Endothelial cell of umbilical vein (primary cell): ENCODE measurements at regions not wholly inside any gene's neighbourhood (a gene's known extent, or its start where the extent isn't known, plus 50 kb on each side); places are given as distances from the start of the nearest gene placed in this dataset.

ENCODE experiments used
- BruUV-seq: library from RNA; stranded (reverse); fragments of 400-500 nt; replicated peaks from 2 replicates; lab custom pipeline; 2021; lab: Mats Ljungman, UMichigan
- CTCF ChIA-PET: fragments of 300-600, 350-600 bp; sonication (Branson Sonifier 250); formaldehyde crosslinking; loops from one replicate; lab custom pipeline; 2021; ENCODE audit warnings: antibody characterized with exemption, inconsistent platforms; lab: Charles Lee
- POLR2A ChIA-PET: fragments of 300-600, 350-600 bp; sonication (Branson Sonifier 250); formaldehyde crosslinking; loops from one replicate; lab custom pipeline; 2021; ENCODE audit warnings: antibody characterized with exemption, inconsistent platforms; lab: Charles Lee
- DNase-seq: peaks from one replicate; pipeline ENCODE4 v3.0.0-alpha.2; 2011; ENCODE audit warnings: low read depth, low spot score
- FAIRE-seq: peaks from 2 replicates; lab custom pipeline; 2011; peaks lifted over from hg19 to GRCh38; lab: Jason Lieb, UNC
- H2AFZ ChIP-seq: 2 replicates; pipeline ENCODE4 v1.6.0; 2012; ENCODE audit warnings: low read depth, low read length, control low read depth, inconsistent platforms
- H3K27ac ChIP-seq: 2 replicates; pipeline ENCODE4 v1.5.1; 2011; ENCODE audit warnings: low read depth, mild to moderate bottlenecking, control low read depth, low read length, moderate library complexity; ENCODE audit not compliant: insufficient read depth
- H3K27me3 ChIP-seq, 2 experiments: 2 replicates each; pipeline versions ENCODE4 v1.6.0 to v1.6.1; 2011; ENCODE audit warnings: low read length in 2 of 2, mixed read lengths in 1 of 2; ENCODE audit not compliant: control insufficient read depth in 2 of 2, insufficient read depth in 2 of 2
- H3K36me3 ChIP-seq, 2 experiments: 2 replicates in 1 of 2; 3 replicates in 1 of 2; pipeline ENCODE4 v1.5.1; 2011; ENCODE audit warnings: low read length in 2 of 2, mild to moderate bottlenecking in 1 of 2, moderate library complexity in 1 of 2; ENCODE audit not compliant: control insufficient read depth in 2 of 2, insufficient read depth in 2 of 2; ENCODE audit errors: extremely low read depth in 1 of 2
- H3K4me1 ChIP-seq: 3 replicates; pipeline ENCODE4 v1.5.1; 2011; ENCODE audit warnings: mild to moderate bottlenecking, low read length; ENCODE audit not compliant: control insufficient read depth, insufficient read depth; ENCODE audit errors: extremely low read depth
- H3K4me2 ChIP-seq: 2 replicates; pipeline ENCODE4 v1.6.1; 2011; ENCODE audit warnings: low read length, control low read depth, mixed read lengths; ENCODE audit not compliant: insufficient read depth
- H3K4me3 ChIP-seq, 3 experiments: fragments of 200-600 bp in 1 of 3; sonication (generic), shearing (Covaris generic) in 1 of 3; replicated peaks in 1 of 3; 2 replicates each; pipeline ENCODE4 v1.5.1; 2011 to 2016; ENCODE audit warnings: control low read depth in 3 of 3, low read length in 3 of 3, mild to moderate bottlenecking in 2 of 3, inconsistent platforms in 1 of 3, low read depth in 1 of 3, moderate library complexity in 1 of 3; ENCODE audit not compliant: insufficient read depth in 1 of 3
- H3K79me2 ChIP-seq: 2 replicates; pipeline ENCODE4 v1.6.0; 2012; ENCODE audit warnings: low read length, inconsistent platforms; ENCODE audit not compliant: control insufficient read depth, insufficient read depth
- H3K9ac ChIP-seq: replicated peaks from 2 replicates; pipeline ENCODE3; 2011; ENCODE audit warnings: low read length, control low read depth; ENCODE audit not compliant: insufficient read depth; ENCODE audit errors: extremely low read depth
- H3K9me1 ChIP-seq: replicated peaks from 3 replicates; pipeline ENCODE4 v1.6.0; 2011; ENCODE audit warnings: mild to moderate bottlenecking, low read length; ENCODE audit not compliant: control insufficient read depth, insufficient read depth; ENCODE audit errors: extremely low read depth
- H3K9me3 ChIP-seq: replicated peaks from 2 replicates; pipeline ENCODE4 v1.5.1; 2012; ENCODE audit warnings: low read length, inconsistent platforms; ENCODE audit not compliant: control insufficient read depth, insufficient read depth
- H4K20me1 ChIP-seq: replicated peaks from 2 replicates; pipeline ENCODE3; 2011; ENCODE audit warnings: mild to moderate bottlenecking, low read length; ENCODE audit not compliant: control insufficient read depth, insufficient read depth; ENCODE audit errors: extremely low read depth
- CTCF ChIP-seq, 2 donors: IDR thresholded peaks; 1 replicate in 1 of 2; 2 replicates in 1 of 2; pipeline ENCODE4 v1.5.1; 2011; ENCODE audit warnings: low read length in 2 of 2, mild to moderate bottlenecking in 2 of 2, moderate library complexity in 2 of 2, control low read depth in 1 of 2, inconsistent platforms in 1 of 2, low read depth in 1 of 2; ENCODE audit not compliant: insufficient read depth in 1 of 2; ENCODE audit errors: extremely low read depth in 1 of 2
- EZH2 ChIP-seq: IDR thresholded peaks from 2 replicates; pipeline ENCODE4 v1.6.1; 2012; ENCODE audit warnings: borderline replicate concordance, low read depth, mild to moderate bottlenecking, moderate library complexity, low read length, inconsistent platforms; ENCODE audit not compliant: severe bottlenecking
- FOS ChIP-seq: IDR thresholded peaks from 2 replicates; pipeline ENCODE4 v1.6.1; 2011; ENCODE audit warnings: mild to moderate bottlenecking, low read length, moderate library complexity, borderline replicate concordance; ENCODE audit not compliant: insufficient read depth
- GATA2 ChIP-seq: IDR thresholded peaks from 2 replicates; pipeline ENCODE4 v1.7.0; 2011; ENCODE audit warnings: low read depth, mild to moderate bottlenecking, moderate library complexity, mixed read lengths, low read length; ENCODE audit not compliant: insufficient read length, insufficient read depth
- JUN ChIP-seq: IDR thresholded peaks from 2 replicates; pipeline ENCODE4 v1.6.1; 2011; ENCODE audit warnings: borderline replicate concordance, low read depth; ENCODE audit not compliant: insufficient read length, insufficient read depth
- MAX ChIP-seq: IDR thresholded peaks from 2 replicates; pipeline ENCODE4 v1.6.1; 2011; ENCODE audit not compliant: insufficient read depth, insufficient read length
- MYC ChIP-seq: IDR thresholded peaks from one replicate; pipeline ENCODE4 v1.6.1; 2011; ENCODE audit warnings: mild to moderate bottlenecking, low read depth, low read length
- POLR2A ChIP-seq: IDR thresholded peaks from 2 replicates; pipeline ENCODE4 v1.6.1; 2012; ENCODE audit warnings: low read depth, mild to moderate bottlenecking, control low read depth, low read length
- POLR2AphosphoS5 ChIP-seq: IDR thresholded peaks from 2 replicates; pipeline ENCODE4 v1.6.1; 2012; ENCODE audit warnings: low read depth, mild to moderate bottlenecking, control low read depth, low read length, moderate library complexity; ENCODE audit not compliant: insufficient read depth
- dilution Hi-C: fragments of 300-500 bp; cut with MboI; formaldehyde crosslinking; loops from one replicate; pipeline ENCODE4 v1.15.0; 2019; ENCODE audit warnings: low sequenced_read_pairs; ENCODE audit not compliant: extremely low pct_ligation_motif_present
- intact Hi-C: fragments of 100-400 bp; cut with micrococcal nuclease; formaldehyde crosslinking; loops from one replicate; pipeline ENCODE4 v1.10.0; 2022

GRCh38 chr6:126140015-126140414 is 153.7 kb downstream of the TRMT11 start:
- H3K79me2 ChIP-seq: no peaks in the 10 kb centered on the region
- no peaks in the 10 kb centered on the region for H3K4me1 ChIP-seq
- H3K36me3 ChIP-seq: no peaks in the 10 kb centered on the region
- no peak overlapping the region for H3K27ac ChIP-seq
- no TSS peak for BruUV-seq
- intact Hi-C loops: no loop called here
- POLR2A ChIA-PET: no interaction called here
- FAIRE-seq (no peak), DNase-seq (no peak)
- no peak overlapping the region for H3K4me3 ChIP-seq
- no peaks in the 10 kb centered on the region for H3K9me3 ChIP-seq
- H3K27me3 ChIP-seq: no peaks in the 10 kb centered on the region
- H3K4me2 ChIP-seq: no peak overlapping the region
- no peak overlapping the region for H3K9ac ChIP-seq
- H2AFZ ChIP-seq: no peak overlapping the region
- H3K9me1 ChIP-seq: no peaks in the 10 kb centered on the region
- dilution Hi-C loops: no loop called here
- CTCF ChIA-PET: no interaction called here
- H4K20me1 ChIP-seq: no peaks in the 10 kb centered on the region
- no peak for TF ChIP-seq GATA2

- no peaks in the 10 kb centered on the region for H3K27me3 ChIP-seq
- H3K4me3 ChIP-seq: no peak overlapping the region
- dilution Hi-C loops (no loop called here), intact Hi-C loops (no loop called here)
- TF ChIP-seq MYC: no peak
- no peak for TF ChIP-seq MAX
- no peak for TF ChIP-seq POLR2A
- no peak for TF ChIP-seq POLR2AphosphoS5
- no peak for TF ChIP-seq FOS
- TF ChIP-seq CTCF (IDR thresholded peaks at IDR 0.05; ENCODE audit: extremely low read depth in 1 of 2, insufficient read depth in 1 of 2, low read depth in 1 of 2, low read length in 2 of 2): no peak
- TF ChIP-seq GATA2: no peak
- no peak for TF ChIP-seq JUN
- no peak for TF ChIP-seq EZH2
- H4K20me1 ChIP-seq: no peaks in the 10 kb centered on the region
- no TSS peak for BruUV-seq
- ChIA-PET CTCF (interaction anchor here (2.1 kb wide), 1 partner anchor 110 kb away, joined by 6 read pairs; no protein-coding TSS in a partner anchor), POLR2A (no interaction called here)
- H3K4me2 ChIP-seq: no peak overlapping the region
- H2AFZ ChIP-seq: no peak overlapping the region
- H3K9ac ChIP-seq: no peak overlapping the region
- H3K9me1 ChIP-seq: no peaks in the 10 kb centered on the region
- H3K79me2 ChIP-seq: no peaks in the 10 kb centered on the region
- no peak overlapping the region for H3K27ac ChIP-seq
- no peaks in the 10 kb centered on the region for H3K4me1 ChIP-seq
- DNase-seq (no peak), FAIRE-seq (no peak)
- H3K36me3 ChIP-seq: no peaks in the 10 kb centered on the region
- H3K9me3 ChIP-seq: no peaks in the 10 kb centered on the region
Observed at GRCh38 chr6:126143761-126144251, 157.5 kb downstream of the TRMT11 start.
